ENCODE measurements at regions not wholly inside any gene's neighbourhood (a gene's known extent, or its start where the extent isn't known, plus 50 kb on each side); places are given as distances from the start of the nearest gene placed in this dataset.
"Not testable (repeated sequence)": the region's sequence is repeated elsewhere in the genome, so short reads cannot be mapped to it uniquely, and the experiment has no call there.

DNA sequence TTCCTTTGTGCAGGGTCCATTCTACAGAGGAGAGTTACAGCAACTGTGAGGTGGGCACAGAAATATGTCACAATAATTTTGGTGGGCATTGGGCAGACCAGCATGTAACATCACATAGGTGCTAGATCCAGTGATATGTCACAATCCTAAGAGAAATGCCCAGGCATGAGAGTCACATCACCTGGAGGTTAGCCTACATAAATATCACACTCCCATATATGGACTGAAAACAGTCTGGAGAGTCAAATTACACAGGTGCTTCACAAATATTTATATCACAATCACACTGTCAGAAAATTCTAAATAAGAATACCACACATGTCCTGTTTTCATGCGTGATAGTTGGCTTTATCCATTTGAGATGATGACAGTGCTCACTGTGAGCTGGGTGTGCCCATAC, 903.7 kb upstream of the AMELY start:
- Mint-ChIP-seq H3K27ac (ENCODE audit: low read depth) (no peak overlapping the region), H3K4me1 (no peaks in the 10 kb centered on the region), H3K9me3 (no peaks in the 10 kb centered on the region), H3K27me3 (no peaks in the 10 kb centered on the region), H3K4me3 (no peak overlapping the region), H3K36me3 (ENCODE audit: insufficient read depth) (no peaks in the 10 kb centered on the region)
- no peak for DNase-seq (ENCODE audit: low spot score in 2 of 2)
- ATAC-seq (replicated peaks; ENCODE audit: extremely low read depth, poor library complexity, severe bottlenecking), result no peak

DNA sequence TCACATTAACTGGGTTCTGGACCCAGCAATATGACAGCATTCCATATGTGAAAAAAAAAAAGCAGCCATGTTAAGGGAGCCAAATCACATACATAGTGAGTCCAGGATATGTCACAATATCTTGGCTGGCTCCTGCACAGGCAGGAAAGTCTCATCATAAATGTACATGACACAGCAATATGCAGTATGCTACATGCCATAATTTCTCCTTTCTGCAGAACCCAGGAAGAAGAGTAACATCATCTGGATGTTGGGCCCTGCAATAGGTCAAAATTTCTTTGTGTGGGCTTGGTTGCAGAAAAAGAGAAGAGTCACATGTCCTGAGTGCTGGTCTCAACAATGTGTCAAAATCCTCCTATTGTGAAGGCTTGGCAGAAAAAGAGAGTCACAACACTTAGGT, 902.8 kb upstream of the AMELY start:
- no peak overlapping the region for H3K4me3 Mint-ChIP-seq
- DNase-seq (ENCODE audit: low spot score in 2 of 2) (no peak), ATAC-seq (replicated peaks; ENCODE audit: extremely low read depth, poor library complexity, severe bottlenecking) (no peak)
- H3K27ac Mint-ChIP-seq (ENCODE audit: low read depth), result no peak overlapping the region
- H3K9me3 Mint-ChIP-seq, result no peaks in the 10 kb centered on the region
- H3K27me3 Mint-ChIP-seq, result no peaks in the 10 kb centered on the region
- H3K4me1 Mint-ChIP-seq, result no peaks in the 10 kb centered on the region
- no peaks in the 10 kb centered on the region for H3K36me3 Mint-ChIP-seq (ENCODE audit: insufficient read depth)

- no peaks in the 10 kb centered on the region for H3K27me3 Mint-ChIP-seq
- H3K27ac Mint-ChIP-seq (ENCODE audit: low read depth), result no peak overlapping the region
- H3K4me1 Mint-ChIP-seq, result no peaks in the 10 kb centered on the region
- no peaks in the 10 kb centered on the region for H3K9me3 Mint-ChIP-seq
- peaks cover 2% of the 10 kb centered on the region for H3K36me3 Mint-ChIP-seq (ENCODE audit: insufficient read depth)
- DNase-seq (ENCODE audit: low spot score in 2 of 2) (no peak), ATAC-seq (replicated peaks; ENCODE audit: extremely low read depth, poor library complexity, severe bottlenecking) (no peak)
- no peak overlapping the region for H3K4me3 Mint-ChIP-seq
Observed at GRCh38 chrY:7810359-7810758, 898.8 kb upstream of the AMELY start.

DNA sequence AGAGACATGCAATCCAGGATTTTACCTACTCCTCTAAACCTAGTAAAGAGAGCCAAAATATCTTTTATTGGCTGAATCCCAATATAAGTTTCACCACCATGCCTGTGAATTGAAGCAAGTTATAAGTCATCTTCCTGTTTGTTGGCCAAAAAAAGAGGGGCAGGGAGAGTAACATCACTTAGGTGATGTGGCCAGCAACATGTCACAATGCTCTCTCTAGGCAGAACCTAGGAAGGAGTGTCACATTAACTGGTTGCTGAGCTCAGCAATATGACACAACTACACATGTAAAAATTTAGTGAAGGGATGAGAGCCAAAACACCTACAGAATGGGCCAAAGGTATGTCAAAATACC, 895.9 kb upstream of the AMELY start:
- Mint-ChIP-seq H3K9me3 (no peaks in the 10 kb centered on the region), H3K4me3 (no peak overlapping the region), H3K36me3 (ENCODE audit: insufficient read depth) (peaks cover 2% of the 10 kb centered on the region), H3K4me1 (no peaks in the 10 kb centered on the region), H3K27ac (ENCODE audit: low read depth) (no peak overlapping the region), H3K27me3 (peaks cover 6% of the 10 kb centered on the region)
- ATAC-seq (replicated peaks; ENCODE audit: extremely low read depth, poor library complexity, severe bottlenecking) (no peak), DNase-seq (ENCODE audit: low spot score in 2 of 2) (no peak)

DNA sequence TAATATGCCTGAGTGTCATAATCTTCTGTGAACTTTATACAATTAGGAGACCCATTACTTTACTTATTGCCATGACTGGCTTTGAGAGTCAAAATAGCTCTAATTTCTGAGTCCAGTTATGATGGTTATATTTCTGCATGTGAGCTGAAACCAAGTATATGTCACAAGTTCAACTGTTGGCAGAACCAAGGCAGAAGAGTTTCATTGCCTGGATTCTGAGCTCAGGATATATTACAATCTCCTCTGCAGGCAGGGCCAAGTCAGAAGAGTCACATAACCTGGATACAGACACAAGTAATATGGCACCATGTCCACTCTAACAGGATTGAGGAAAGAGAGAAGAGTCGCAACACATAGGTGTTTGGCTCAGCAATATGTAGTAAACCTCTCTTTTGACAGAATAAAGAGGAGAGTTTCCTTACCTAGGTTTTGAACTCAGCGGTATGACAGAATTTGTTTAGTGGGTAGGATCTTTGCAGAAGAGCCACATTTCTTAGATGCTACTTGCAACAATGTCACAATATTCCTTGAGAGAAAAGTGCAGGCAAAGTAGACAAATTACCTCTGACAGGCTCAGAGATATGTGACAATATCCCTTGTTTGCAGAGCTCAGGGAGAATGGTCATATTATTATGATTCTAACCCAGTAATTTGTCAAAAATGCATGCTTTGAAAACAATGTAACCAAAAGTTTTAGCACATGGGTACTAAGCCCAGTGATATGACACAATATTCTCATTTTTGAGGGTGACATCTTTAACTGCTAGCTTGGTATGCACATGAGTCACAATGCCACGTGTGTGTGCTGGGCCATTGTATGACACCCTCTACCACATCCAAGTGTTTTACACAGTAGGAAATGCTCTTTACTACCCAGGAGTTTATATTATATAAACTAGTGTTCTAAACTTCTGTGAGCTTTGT, 895.3 kb upstream of the AMELY start:
- H3K27ac Mint-ChIP-seq (ENCODE audit: low read depth), result no peak overlapping the region
- no peak for DNase-seq (ENCODE audit: low spot score in 2 of 2)
- peaks cover 2% of the 10 kb centered on the region for H3K36me3 Mint-ChIP-seq (ENCODE audit: insufficient read depth)

GRCh38 chrY:7805624-7806023, 894.1 kb upstream of the AMELY start:
- Mint-ChIP-seq H3K27me3 (peaks cover 22% of the 10 kb centered on the region), H3K36me3 (ENCODE audit: insufficient read depth) (peaks cover 2% of the 10 kb centered on the region), H3K9me3 (peaks cover 8% of the 10 kb centered on the region), H3K4me3 (no peak overlapping the region), H3K27ac (ENCODE audit: low read depth) (no peak overlapping the region), H3K4me1 (no peaks in the 10 kb centered on the region)
- DNase-seq (ENCODE audit: low spot score in 2 of 2) (no peak), ATAC-seq (replicated peaks; ENCODE audit: extremely low read depth, poor library complexity, severe bottlenecking) (no peak)

More for the DNA sequence above, 895.3 kb upstream of the AMELY start:
- Mint-ChIP-seq H3K4me1 (no peaks in the 10 kb centered on the region), H3K27me3 (peaks cover 13% of the 10 kb centered on the region), H3K9me3 (peaks cover 2% of the 10 kb centered on the region), H3K4me3 (no peak overlapping the region)
- no peak for ATAC-seq (replicated peaks; ENCODE audit: extremely low read depth, poor library complexity, severe bottlenecking)

DNA sequence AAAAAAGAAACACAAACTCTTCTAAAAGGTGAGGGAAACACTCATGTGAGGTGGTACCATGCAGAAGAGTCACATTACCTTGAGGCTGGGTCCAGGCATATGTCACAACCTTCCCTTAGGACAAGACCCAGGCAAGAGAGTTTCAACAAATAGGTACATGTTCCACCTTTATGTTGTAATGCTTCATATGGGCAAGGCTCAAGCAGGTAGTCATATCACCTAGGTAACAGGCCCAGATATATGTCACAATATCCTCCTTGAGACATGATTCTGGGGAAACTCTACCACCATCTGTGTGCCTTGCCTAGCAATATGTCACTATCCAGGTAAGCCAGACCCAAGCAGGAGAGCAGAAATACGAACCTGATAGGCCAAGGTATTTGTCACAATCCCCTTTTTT, 892.2 kb upstream of the AMELY start:
- Mint-ChIP-seq H3K9me3 (peaks cover 8% of the 10 kb centered on the region), H3K4me3 (no peak overlapping the region), H3K36me3 (ENCODE audit: insufficient read depth) (peaks cover 2% of the 10 kb centered on the region), H3K4me1 (no peaks in the 10 kb centered on the region), H3K27me3 (peaks cover 22% of the 10 kb centered on the region), H3K27ac (ENCODE audit: low read depth) (no peak overlapping the region)
- ATAC-seq (replicated peaks; ENCODE audit: extremely low read depth, poor library complexity, severe bottlenecking), result no peak
- DNase-seq (ENCODE audit: low spot score in 2 of 2), result no peak

DNA sequence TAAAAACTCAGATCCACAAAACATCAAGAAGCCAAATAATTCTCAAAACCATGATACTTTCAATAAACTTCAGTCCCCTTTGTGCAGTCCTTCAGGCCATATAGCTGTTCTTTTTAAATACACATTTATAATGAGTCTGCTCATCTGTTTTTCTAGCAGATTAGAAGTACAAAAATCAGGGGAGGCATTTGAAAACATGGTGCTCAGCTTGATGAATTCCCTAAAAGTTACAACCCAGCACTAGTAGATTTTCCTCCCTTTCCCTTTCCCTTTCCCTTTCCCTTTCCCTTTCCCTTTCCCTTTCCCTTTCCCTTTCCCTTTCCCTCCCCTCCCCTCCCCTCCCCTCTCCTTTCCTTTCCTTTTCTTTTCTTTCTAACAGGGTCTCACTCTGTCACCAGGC, 884.6 kb upstream of the AMELY start:
- Mint-ChIP-seq H3K36me3 (ENCODE audit: insufficient read depth) (no peaks in the 10 kb centered on the region), H3K27ac (ENCODE audit: low read depth) (no peak overlapping the region), H3K27me3 (peaks cover 2% of the 10 kb centered on the region), H3K4me3 (no peak overlapping the region), H3K9me3 (no peaks in the 10 kb centered on the region), H3K4me1 (no peaks in the 10 kb centered on the region)
- DNase-seq (ENCODE audit: low spot score in 2 of 2), result no peak
- no peak for ATAC-seq (replicated peaks; ENCODE audit: extremely low read depth, poor library complexity, severe bottlenecking)

- H3K27me3 Mint-ChIP-seq, result no peaks in the 10 kb centered on the region
Observed at GRCh38 chrY:7794441-7794840, 882.9 kb upstream of the AMELY start.

GRCh38 chrY:7793989-7794388, 882.4 kb upstream of the AMELY start:
- ATAC-seq (replicated peaks; ENCODE audit: extremely low read depth, poor library complexity, severe bottlenecking), result no peak
- DNase-seq (ENCODE audit: low spot score in 2 of 2), result no peak
- Mint-ChIP-seq H3K36me3 (ENCODE audit: insufficient read depth) (no peaks in the 10 kb centered on the region), H3K4me1 (no peaks in the 10 kb centered on the region), H3K9me3 (no peaks in the 10 kb centered on the region), H3K27ac (ENCODE audit: low read depth) (no peak overlapping the region), H3K27me3 (no peaks in the 10 kb centered on the region), H3K4me3 (no peak overlapping the region)

More at GRCh38 chrY:7794441-7794840, 882.9 kb upstream of the AMELY start:
- no peaks in the 10 kb centered on the region for H3K9me3 Mint-ChIP-seq
- H3K4me3 Mint-ChIP-seq, result no peak overlapping the region
- H3K27ac Mint-ChIP-seq (ENCODE audit: low read depth), result no peak overlapping the region
- ATAC-seq (replicated peaks; ENCODE audit: extremely low read depth, poor library complexity, severe bottlenecking), result no peak
- no peaks in the 10 kb centered on the region for H3K36me3 Mint-ChIP-seq (ENCODE audit: insufficient read depth)
- DNase-seq (ENCODE audit: low spot score in 2 of 2), result no peak
- H3K4me1 Mint-ChIP-seq, result no peaks in the 10 kb centered on the region

DNA sequence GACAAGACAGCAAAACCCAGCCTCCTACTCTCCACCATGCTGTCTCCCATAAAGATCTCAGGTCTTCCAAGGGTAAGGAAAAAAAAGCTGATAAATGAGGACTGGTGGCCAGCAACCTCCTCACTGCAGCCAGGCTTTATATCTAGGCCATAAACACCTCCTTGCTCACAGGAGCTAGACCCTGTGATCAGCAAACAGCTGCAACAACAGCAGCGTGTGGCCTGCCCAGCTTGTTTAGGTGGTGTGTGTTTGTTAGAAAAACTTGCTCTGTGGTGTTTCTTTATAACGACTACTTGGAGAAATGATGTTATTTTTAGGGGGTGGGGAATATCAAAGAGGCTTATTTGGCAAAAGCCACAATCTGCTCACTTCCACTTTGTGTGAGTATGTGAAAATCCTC, 880.9 kb upstream of the AMELY start:
- no peak for DNase-seq (ENCODE audit: low spot score in 2 of 2)
- Mint-ChIP-seq H3K36me3 (ENCODE audit: insufficient read depth) (no peaks in the 10 kb centered on the region), H3K27ac (ENCODE audit: low read depth) (no peak overlapping the region), H3K27me3 (no peaks in the 10 kb centered on the region), H3K9me3 (no peaks in the 10 kb centered on the region), H3K4me1 (no peaks in the 10 kb centered on the region), H3K4me3 (no peak overlapping the region)
- no peak for ATAC-seq (replicated peaks; ENCODE audit: extremely low read depth, poor library complexity, severe bottlenecking)

- Mint-ChIP-seq H3K4me3 (no peak overlapping the region), H3K4me1 (no peaks in the 10 kb centered on the region), H3K9me3 (no peaks in the 10 kb centered on the region), H3K27me3 (peaks cover 23% of the 10 kb centered on the region), H3K36me3 (ENCODE audit: insufficient read depth) (no peaks in the 10 kb centered on the region), H3K27ac (ENCODE audit: low read depth) (no peak overlapping the region)
- DNase-seq (ENCODE audit: low spot score in 2 of 2) (no peak), ATAC-seq (replicated peaks; ENCODE audit: extremely low read depth, poor library complexity, severe bottlenecking) (no peak)
Observed at GRCh38 chrY:7781501-7781900, 869.9 kb upstream of the AMELY start.

DNA sequence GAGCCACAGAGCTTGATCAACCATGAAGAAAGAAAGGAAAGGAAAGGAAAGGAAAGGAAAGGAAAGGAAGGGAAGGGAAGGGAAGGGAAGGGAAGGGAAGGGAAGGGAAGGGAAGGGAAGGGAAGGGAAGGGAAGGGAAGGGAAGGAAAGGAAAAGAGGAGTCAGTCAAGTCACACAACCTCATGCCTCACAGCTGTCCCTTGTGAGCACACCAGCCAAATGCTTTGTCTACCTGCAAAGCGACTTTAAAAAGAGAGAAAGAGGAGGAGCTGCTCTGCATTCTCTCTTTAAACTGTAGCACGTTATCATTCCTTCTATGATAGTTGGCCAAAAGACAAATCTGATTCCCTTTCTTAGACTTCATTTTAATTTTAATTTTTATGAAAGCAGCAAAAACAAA, 863.9 kb upstream of the AMELY start:
- H3K27ac Mint-ChIP-seq (ENCODE audit: low read depth), result not testable (repeated sequence)

More for the DNA sequence above, 863.9 kb upstream of the AMELY start:
- not testable (repeated sequence) for H3K9me3 Mint-ChIP-seq; ATAC-seq (replicated peaks; ENCODE audit: extremely low read depth, poor library complexity, severe bottlenecking); H3K36me3 Mint-ChIP-seq (ENCODE audit: insufficient read depth); DNase-seq (ENCODE audit: low spot score in 2 of 2); H3K4me3 Mint-ChIP-seq; H3K4me1 Mint-ChIP-seq
- H3K27me3 Mint-ChIP-seq, result peaks cover 23% of the 10 kb centered on the region
